Cardiac muscle cell (in vitro differentiated cells and primary cell): ENCODE measurements at regions not wholly inside any gene's neighbourhood (a gene's known extent, or its start where the extent isn't known, plus 50 kb on each side); places are given as distances from the start of the nearest gene placed in this dataset.

ENCODE experiments used
- DNase-seq, 2 donors: peaks; one replicate each; pipeline versions ENCODE4 v3.0.0 to v3.0.0-alpha.2; 2010 to 2017; ENCODE audit warnings: low read depth in 1 of 2, low spot score in 1 of 2
- H3K27ac ChIP-seq: fragments of 200-600 bp; sonication (generic); 2 replicates; pipeline ENCODE4 v1.5.1; 2016
- H3K27me3 ChIP-seq: fragments of 200-600 bp; sonication (generic); 2 replicates; pipeline ENCODE4 v1.6.0; 2016; ENCODE audit warnings: control low read depth
- H3K36me3 ChIP-seq: fragments of 200-600 bp; sonication (generic); 2 replicates; pipeline ENCODE4 v1.5.1; 2016; ENCODE audit warnings: control low read depth
- H3K4me1 ChIP-seq: fragments of 200-600 bp; sonication (generic); 2 replicates; pipeline ENCODE4 v1.8.1; 2017; ENCODE audit warnings: low read depth, mild to moderate bottlenecking, mixed run types
- H3K4me3 ChIP-seq: fragments of 200-600 bp; sonication (generic); 2 replicates; pipeline ENCODE4 v1.5.1; 2016; ENCODE audit warnings: mild to moderate bottlenecking
- H3K9me3 ChIP-seq: fragments of 200-600 bp; sonication (generic); 2 replicates; pipeline ENCODE4 v1.5.1; 2017; ENCODE audit warnings: low read depth, mild to moderate bottlenecking, control low read depth
- TF ChIP-seq, protein P1 (sequence below): IDR thresholded peaks from 2 replicates; pipeline ENCODE4 v1.5.1; 2012; ENCODE audit warnings: low read depth, mild to moderate bottlenecking, low read length

GRCh38 chr12:83346333-83346732 lies 659.6 kb downstream of the TMTC2 start:
- no peak for DNase-seq
- H3K4me1 ChIP-seq: peaks cover 13% of the 10 kb centered on the region
- H3K4me3 ChIP-seq: no peak overlapping the region
- no peaks in the 10 kb centered on the region for H3K27me3 ChIP-seq
- TF ChIP-seq, protein P1, sequence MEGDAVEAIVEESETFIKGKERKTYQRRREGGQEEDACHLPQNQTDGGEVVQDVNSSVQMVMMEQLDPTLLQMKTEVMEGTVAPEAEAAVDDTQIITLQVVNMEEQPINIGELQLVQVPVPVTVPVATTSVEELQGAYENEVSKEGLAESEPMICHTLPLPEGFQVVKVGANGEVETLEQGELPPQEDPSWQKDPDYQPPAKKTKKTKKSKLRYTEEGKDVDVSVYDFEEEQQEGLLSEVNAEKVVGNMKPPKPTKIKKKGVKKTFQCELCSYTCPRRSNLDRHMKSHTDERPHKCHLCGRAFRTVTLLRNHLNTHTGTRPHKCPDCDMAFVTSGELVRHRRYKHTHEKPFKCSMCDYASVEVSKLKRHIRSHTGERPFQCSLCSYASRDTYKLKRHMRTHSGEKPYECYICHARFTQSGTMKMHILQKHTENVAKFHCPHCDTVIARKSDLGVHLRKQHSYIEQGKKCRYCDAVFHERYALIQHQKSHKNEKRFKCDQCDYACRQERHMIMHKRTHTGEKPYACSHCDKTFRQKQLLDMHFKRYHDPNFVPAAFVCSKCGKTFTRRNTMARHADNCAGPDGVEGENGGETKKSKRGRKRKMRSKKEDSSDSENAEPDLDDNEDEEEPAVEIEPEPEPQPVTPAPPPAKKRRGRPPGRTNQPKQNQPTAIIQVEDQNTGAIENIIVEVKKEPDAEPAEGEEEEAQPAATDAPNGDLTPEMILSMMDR: no peak
- no peaks in the 10 kb centered on the region for H3K9me3 ChIP-seq
- H3K36me3 ChIP-seq: no peaks in the 10 kb centered on the region
- no peak overlapping the region for H3K27ac ChIP-seq

DNA sequence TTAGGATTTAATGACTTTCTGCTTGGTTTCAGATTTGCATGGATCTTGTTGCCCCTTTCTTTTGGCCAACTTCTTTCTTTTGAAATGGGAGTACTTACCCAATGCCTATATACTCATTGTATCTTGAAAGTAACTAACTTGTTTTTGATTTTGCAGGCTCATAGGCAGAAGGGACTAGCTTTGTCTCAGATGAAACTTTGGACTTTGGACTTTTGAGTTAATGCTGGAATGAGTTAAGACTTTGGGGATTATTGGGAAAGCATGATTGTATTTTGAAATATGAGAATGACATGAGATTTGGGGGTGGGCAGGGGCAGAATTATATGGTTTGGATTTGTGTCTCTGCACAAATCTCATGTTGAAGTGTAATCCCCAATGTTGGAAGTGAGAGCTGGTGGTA lies 657.1 kb downstream of the TMTC2 start:
- DNase-seq: no peak
- TF ChIP-seq, protein P1: no peak
- Histone ChIP-seq H3K4me3 (no peak overlapping the region), H3K27ac (no peak overlapping the region), H3K36me3 (no peaks in the 10 kb centered on the region), H3K4me1 (peaks cover 13% of the 10 kb centered on the region), H3K9me3 (no peaks in the 10 kb centered on the region), H3K27me3 (no peaks in the 10 kb centered on the region)

DNA sequence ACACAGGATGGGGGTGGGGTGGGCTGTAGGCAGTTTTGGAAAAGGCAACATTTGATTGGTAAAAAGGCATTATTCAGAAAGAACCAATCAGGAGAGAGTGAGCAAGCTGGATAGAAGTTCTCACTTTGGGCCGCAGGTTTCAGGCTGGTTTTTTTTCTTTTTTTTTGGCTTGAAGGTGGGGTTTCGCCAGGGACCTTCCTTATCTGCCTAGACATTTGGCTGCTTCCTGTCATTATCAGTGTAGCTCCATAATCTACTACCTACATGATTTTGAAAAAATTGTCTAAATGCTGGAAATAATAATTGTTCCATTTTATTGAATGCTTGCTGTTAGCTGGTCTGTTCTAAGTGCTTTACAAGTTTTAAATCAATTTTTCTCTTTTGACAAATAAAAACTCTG lies 649.0 kb downstream of the TMTC2 start:
- no peaks in the 10 kb centered on the region for H3K36me3 ChIP-seq
- no peaks in the 10 kb centered on the region for H3K4me1 ChIP-seq
- H3K4me3 ChIP-seq: no peak overlapping the region
- H3K27ac ChIP-seq: no peak overlapping the region
- H3K27me3 ChIP-seq: no peaks in the 10 kb centered on the region
- H3K9me3 ChIP-seq: no peaks in the 10 kb centered on the region
- TF ChIP-seq, protein P1: no peak
- DNase-seq: no peak

DNA sequence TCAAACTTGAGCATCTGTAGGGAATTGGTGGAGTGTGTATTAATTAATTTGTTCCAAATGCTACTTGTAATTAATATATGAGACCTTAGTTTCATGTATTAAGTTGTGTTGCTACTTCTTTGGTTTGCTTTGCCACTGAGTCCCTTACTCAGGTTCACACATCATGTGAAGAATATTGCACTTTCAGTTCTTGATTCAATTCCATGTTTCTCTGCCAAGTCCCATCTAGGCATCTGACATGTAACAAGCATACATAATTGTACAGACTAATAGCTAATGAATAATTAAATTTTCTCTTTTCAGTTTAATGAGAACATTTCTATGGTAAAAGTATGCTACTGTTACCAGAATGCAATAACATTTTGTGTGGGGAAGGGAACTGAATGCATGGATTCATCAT lies 640.0 kb downstream of the TMTC2 start:
- H3K27ac ChIP-seq: no peak overlapping the region
- H3K4me1 ChIP-seq: peaks cover 4% of the 10 kb centered on the region
- TF ChIP-seq, protein P1: no peak
- H3K4me3 ChIP-seq: no peak overlapping the region
- no peak for DNase-seq
- no peaks in the 10 kb centered on the region for H3K27me3 ChIP-seq
- no peaks in the 10 kb centered on the region for H3K36me3 ChIP-seq
- H3K9me3 ChIP-seq: no peaks in the 10 kb centered on the region

DNA sequence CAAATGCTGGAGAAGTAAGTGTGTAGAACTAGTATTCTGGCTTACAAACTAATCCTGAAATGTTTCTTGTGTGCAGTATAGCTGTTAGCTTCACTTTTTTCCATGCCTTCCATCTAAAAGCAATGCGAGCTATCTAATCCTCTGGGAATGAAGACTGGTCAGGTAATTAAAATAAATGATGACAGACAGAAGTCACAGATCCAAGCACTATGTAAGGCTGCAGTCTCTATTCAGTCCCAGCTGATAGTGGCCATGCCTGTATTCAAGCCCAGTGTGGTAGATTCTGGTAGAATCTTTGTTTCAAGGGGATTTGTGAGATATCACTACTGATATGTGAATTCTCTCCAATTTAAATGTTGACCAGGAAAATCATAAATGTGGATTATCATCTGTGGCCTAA lies 637.2 kb downstream of the TMTC2 start:
- no peak overlapping the region for H3K27ac ChIP-seq

More for the DNA sequence above, 637.2 kb downstream of the TMTC2 start:
- TF ChIP-seq, protein P1: no peak
- peaks cover 7% of the 10 kb centered on the region for H3K4me1 ChIP-seq
- no peak for DNase-seq
- no peaks in the 10 kb centered on the region for H3K9me3 ChIP-seq
- H3K4me3 ChIP-seq: no peak overlapping the region
- no peaks in the 10 kb centered on the region for H3K36me3 ChIP-seq
- no peaks in the 10 kb centered on the region for H3K27me3 ChIP-seq
